GM10248 (cell line): ENCODE measurements at regions not wholly inside any gene's neighbourhood (a gene's known extent, or its start where the extent isn't known, plus 50 kb on each side); places are given as distances from the start of the nearest gene placed in this dataset.

Source experiments
- CTCF ChIA-PET: fragments of 300-600 bp; sonication (Branson Sonifier 250); formaldehyde crosslinking; extraction: SDS; loops from one replicate; lab custom pipeline; 2021; ENCODE audit warnings: antibody characterized with exemption; lab: Yijun Ruan, JAX
- POLR2A ChIA-PET: fragments of 350-650 bp; sonication (Branson Sonifier 250); formaldehyde crosslinking; extraction: SDS; loops from one replicate; lab custom pipeline; 2020; ENCODE audit warnings: antibody characterized with exemption; lab: Yijun Ruan, JAX
- DNase-seq: peaks from one replicate; pipeline ENCODE4 v3.0.0; 2012; ENCODE audit errors: extremely low spot score
- TF ChIP-seq, protein P1 (sequence below): IDR thresholded peaks from 2 replicates; pipeline ENCODE4 v1.5.1; 2012; ENCODE audit warnings: mild to moderate bottlenecking, low read depth; ENCODE audit errors: extremely low read depth, missing control alignments, control extremely low read depth

GRCh38 chr9:107153336-107153735 is 129.7 kb upstream of the RAD23B start:
- DNase-seq = no peak
- ChIA-PET POLR2A (no interaction called here), CTCF (no interaction called here)
- TF ChIP-seq, protein P1, sequence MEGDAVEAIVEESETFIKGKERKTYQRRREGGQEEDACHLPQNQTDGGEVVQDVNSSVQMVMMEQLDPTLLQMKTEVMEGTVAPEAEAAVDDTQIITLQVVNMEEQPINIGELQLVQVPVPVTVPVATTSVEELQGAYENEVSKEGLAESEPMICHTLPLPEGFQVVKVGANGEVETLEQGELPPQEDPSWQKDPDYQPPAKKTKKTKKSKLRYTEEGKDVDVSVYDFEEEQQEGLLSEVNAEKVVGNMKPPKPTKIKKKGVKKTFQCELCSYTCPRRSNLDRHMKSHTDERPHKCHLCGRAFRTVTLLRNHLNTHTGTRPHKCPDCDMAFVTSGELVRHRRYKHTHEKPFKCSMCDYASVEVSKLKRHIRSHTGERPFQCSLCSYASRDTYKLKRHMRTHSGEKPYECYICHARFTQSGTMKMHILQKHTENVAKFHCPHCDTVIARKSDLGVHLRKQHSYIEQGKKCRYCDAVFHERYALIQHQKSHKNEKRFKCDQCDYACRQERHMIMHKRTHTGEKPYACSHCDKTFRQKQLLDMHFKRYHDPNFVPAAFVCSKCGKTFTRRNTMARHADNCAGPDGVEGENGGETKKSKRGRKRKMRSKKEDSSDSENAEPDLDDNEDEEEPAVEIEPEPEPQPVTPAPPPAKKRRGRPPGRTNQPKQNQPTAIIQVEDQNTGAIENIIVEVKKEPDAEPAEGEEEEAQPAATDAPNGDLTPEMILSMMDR = no peak

- DNase-seq = no peak
- ChIA-PET CTCF (interaction anchor here (1.6 kb wide), 1 partner anchor 16 kb away, joined by 4 read pairs; no protein-coding TSS in a partner anchor), POLR2A (no interaction called here)
- TF ChIP-seq, protein P1 = no peak
These were observed 128.8 kb upstream of the RAD23B start for GRCh38 chr9:107154291-107154690.

DNA sequence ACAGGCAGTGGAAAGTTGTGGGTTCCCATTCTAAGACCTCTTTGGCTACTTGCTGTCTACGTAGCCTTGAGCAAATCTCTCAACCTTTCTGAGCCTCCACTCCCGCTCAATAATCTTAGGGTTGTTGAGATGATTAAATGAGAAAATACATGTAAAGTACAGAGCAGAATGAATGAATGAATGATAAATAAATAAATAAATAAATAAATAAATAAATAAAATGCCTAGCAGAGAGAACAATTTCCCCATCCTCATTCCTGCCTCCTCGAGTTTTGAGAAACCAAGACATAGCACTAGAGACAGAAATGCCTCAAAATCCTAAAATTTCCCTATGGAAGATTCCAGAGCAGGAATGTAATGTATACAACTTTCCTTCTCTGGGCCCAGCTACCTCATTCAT is 128.3 kb upstream of the RAD23B start:
- DNase-seq = no peak
- POLR2A ChIA-PET = no interaction called here
- TF ChIP-seq, protein P1 = no peak
- CTCF ChIA-PET = interaction anchor here (1.6 kb wide), 1 partner anchor 17 kb away, joined by 4 read pairs; no protein-coding TSS in a partner anchor

GRCh38 chr9:107155244-107155817 is 127.7 kb upstream of the RAD23B start:
- POLR2A ChIA-PET = no interaction called here
- TF ChIP-seq, protein P1 = no peak
- no peak for DNase-seq
- CTCF ChIA-PET = interaction anchor here (1.6 to 1.8 kb wide), 3 partner anchors 16 to 17 kb away, joined by 4 to 8 read pairs (median 6); no protein-coding TSS in a partner anchor

GRCh38 chr9:107158321-107158720 is 124.8 kb upstream of the RAD23B start:
- ChIA-PET CTCF (interaction anchor here (1.0 to 2.0 kb wide), 9 partner anchors 8 to 183 kb away, joined by 3 to 10 read pairs (median 4); no protein-coding TSS in a partner anchor), POLR2A (no interaction called here)
- TF ChIP-seq, protein P1 = peak; percentile 44
- no peak for DNase-seq

GRCh38 chr9:107161338-107161737 is 121.7 kb upstream of the RAD23B start:
- DNase-seq = no peak
- ChIA-PET CTCF (no interaction called here), POLR2A (no interaction called here)

More at GRCh38 chr9:107161338-107161737, 121.7 kb upstream of the RAD23B start:
- TF ChIP-seq, protein P1 = no peak
